ENCODE measurements at regions not wholly inside any gene's neighbourhood (a gene's known extent, or its start where the extent isn't known, plus 50 kb on each side); places are given as distances from the start of the nearest gene placed in this dataset.

GRCh38 chr2:45315861-45316260, 295.2 kb downstream of the SRBD1 start:
- no peak for TF ChIP-seq CTCF (IDR thresholded peaks at IDR 0.05)
- no peak for TF ChIP-seq POLR2A (IDR thresholded peaks at IDR 0.05)

All from testis (tissue), 2 donors.